Neuronal stem cell (in vitro differentiated cells): ENCODE measurements at regions not wholly inside any gene's neighbourhood (a gene's known extent, or its start where the extent isn't known, plus 50 kb on each side); places are given as distances from the start of the nearest gene placed in this dataset.
"Not testable (repeated sequence)": the region's sequence is repeated elsewhere in the genome, so short reads cannot be mapped to it uniquely, and the experiment has no call there.

ENCODE experiments used
- DNase-seq: peaks from one replicate; pipeline ENCODE4 v3.0.0-alpha.2; 2013; ENCODE audit warnings: low spot score
- H2AFZ ChIP-seq: one replicate; pipeline ENCODE4 v1.6.1; 2013; ENCODE audit warnings: mild to moderate bottlenecking, low read length, inconsistent platforms
- H2AK5ac ChIP-seq: 2 replicates; pipeline ENCODE4 v1.6.1; 2013; ENCODE audit warnings: low read depth, mild to moderate bottlenecking, inconsistent platforms, low read length, moderate library complexity, mixed read lengths
- H2BK120ac ChIP-seq: 2 replicates; pipeline ENCODE4 v1.6.1; 2013; ENCODE audit warnings: low read depth, mild to moderate bottlenecking, inconsistent platforms, low read length, moderate library complexity, mixed read lengths
- H2BK12ac ChIP-seq: one replicate; pipeline ENCODE4 v1.6.1; 2013; ENCODE audit warnings: low read length, inconsistent platforms
- H2BK15ac ChIP-seq: 2 replicates; pipeline ENCODE4 v1.6.1; 2013; ENCODE audit warnings: mild to moderate bottlenecking, low read length, inconsistent platforms, mixed read lengths
- H2BK5ac ChIP-seq: one replicate; pipeline ENCODE4 v1.6.1; 2013; ENCODE audit warnings: inconsistent platforms, mild to moderate bottlenecking, low read length, moderate library complexity
- H3K14ac ChIP-seq: one replicate; pipeline ENCODE4 v1.6.1; 2013; ENCODE audit warnings: low read length, inconsistent platforms
- H3K18ac ChIP-seq: 2 replicates; pipeline ENCODE4 v1.6.1; 2013; ENCODE audit warnings: low read length, inconsistent platforms
- H3K23ac ChIP-seq: 2 replicates; pipeline ENCODE4 v1.6.1; 2013; ENCODE audit warnings: low read depth, mild to moderate bottlenecking, mixed read lengths, low read length, inconsistent platforms; ENCODE audit not compliant: poor library complexity
- H3K27ac ChIP-seq: replicated peaks from 3 replicates; pipeline ENCODE4 v1.5.1; 2013; ENCODE audit warnings: low read length, inconsistent platforms
- H3K27me3 ChIP-seq, 3 experiments: 2 replicates each; pipeline ENCODE4 v1.6.1; 2013; ENCODE audit warnings: low read length in 3 of 3, mild to moderate bottlenecking in 2 of 3, inconsistent platforms in 1 of 3, low read depth in 1 of 3, mixed read lengths in 1 of 3, moderate library complexity in 1 of 3; ENCODE audit not compliant: control insufficient read depth in 3 of 3, insufficient read depth in 3 of 3
- H3K36me3 ChIP-seq, 2 donors: replicated peaks in 1 of 2; 2 replicates each; pipeline ENCODE4 v1.6.1; 2013; ENCODE audit warnings: low read length in 2 of 2; ENCODE audit not compliant: control insufficient read depth in 2 of 2, insufficient read depth in 2 of 2
- H3K4ac ChIP-seq: 2 replicates; pipeline ENCODE4 v1.6.1; 2013; ENCODE audit warnings: inconsistent platforms, mild to moderate bottlenecking, low read length, moderate library complexity
- H3K4me1 ChIP-seq, 2 donors: 1 replicate in 1 of 2; 2 replicates in 1 of 2; pipeline ENCODE4 v1.6.1; 2013; ENCODE audit warnings: low read length in 2 of 2, low read depth in 1 of 2; ENCODE audit not compliant: control insufficient read depth in 2 of 2, insufficient read depth in 1 of 2
- H3K4me2 ChIP-seq: one replicate; pipeline ENCODE4 v1.6.1; 2013; ENCODE audit warnings: mild to moderate bottlenecking, low read length, inconsistent platforms; ENCODE audit not compliant: insufficient read depth, poor library complexity, severe bottlenecking
- H3K4me3 ChIP-seq, 2 donors: 2 replicates each; pipeline ENCODE4 v1.5.1; 2013; ENCODE audit warnings: low read length in 2 of 2, mild to moderate bottlenecking in 2 of 2, inconsistent platforms in 1 of 2, moderate library complexity in 1 of 2
- H3K79me1 ChIP-seq: one replicate; pipeline ENCODE4 v1.6.1; 2013; ENCODE audit warnings: low read depth, mild to moderate bottlenecking, inconsistent platforms, low read length, moderate library complexity
- H3K9ac ChIP-seq: one replicate; pipeline ENCODE4 v1.6.1; 2013; ENCODE audit warnings: mild to moderate bottlenecking, low read depth, low read length, inconsistent platforms; ENCODE audit not compliant: poor library complexity
- H3K9me3 ChIP-seq, 2 donors: replicated peaks in 1 of 2; 2 replicates each; pipeline versions ENCODE3 to v1.6.1; 2013; ENCODE audit warnings: low read length in 2 of 2, mild to moderate bottlenecking in 2 of 2, inconsistent platforms in 1 of 2, low read depth in 1 of 2, mixed read lengths in 1 of 2, moderate library complexity in 1 of 2; ENCODE audit not compliant: control insufficient read depth in 2 of 2, insufficient read depth in 1 of 2
- H4K8ac ChIP-seq: one replicate; pipeline ENCODE4 v1.6.1; 2013; ENCODE audit warnings: low read depth, mild to moderate bottlenecking, inconsistent platforms, low read length, moderate library complexity
- H4K91ac ChIP-seq: one replicate; pipeline ENCODE4 v1.6.1; 2013; ENCODE audit warnings: low read length, low read depth, mild to moderate bottlenecking, inconsistent platforms; ENCODE audit not compliant: poor library complexity
- WGBS, 2 donors: extraction: QIAGEN DNeasy Blood & Tissue Kit; methylation state at CpG; one replicate each; pipeline ENCODE4 v1.1.7; 2013; ENCODE audit warnings: missing lambda C conversion rate in 2 of 2, mixed read lengths in 1 of 2; ENCODE audit not compliant: insufficient read length in 2 of 2, insufficient replicate concordance in 1 of 2; ENCODE audit errors: extremely low coverage in 2 of 2; 5-methylcytosine and 5-hydroxymethylcytosine counted together

DNA sequence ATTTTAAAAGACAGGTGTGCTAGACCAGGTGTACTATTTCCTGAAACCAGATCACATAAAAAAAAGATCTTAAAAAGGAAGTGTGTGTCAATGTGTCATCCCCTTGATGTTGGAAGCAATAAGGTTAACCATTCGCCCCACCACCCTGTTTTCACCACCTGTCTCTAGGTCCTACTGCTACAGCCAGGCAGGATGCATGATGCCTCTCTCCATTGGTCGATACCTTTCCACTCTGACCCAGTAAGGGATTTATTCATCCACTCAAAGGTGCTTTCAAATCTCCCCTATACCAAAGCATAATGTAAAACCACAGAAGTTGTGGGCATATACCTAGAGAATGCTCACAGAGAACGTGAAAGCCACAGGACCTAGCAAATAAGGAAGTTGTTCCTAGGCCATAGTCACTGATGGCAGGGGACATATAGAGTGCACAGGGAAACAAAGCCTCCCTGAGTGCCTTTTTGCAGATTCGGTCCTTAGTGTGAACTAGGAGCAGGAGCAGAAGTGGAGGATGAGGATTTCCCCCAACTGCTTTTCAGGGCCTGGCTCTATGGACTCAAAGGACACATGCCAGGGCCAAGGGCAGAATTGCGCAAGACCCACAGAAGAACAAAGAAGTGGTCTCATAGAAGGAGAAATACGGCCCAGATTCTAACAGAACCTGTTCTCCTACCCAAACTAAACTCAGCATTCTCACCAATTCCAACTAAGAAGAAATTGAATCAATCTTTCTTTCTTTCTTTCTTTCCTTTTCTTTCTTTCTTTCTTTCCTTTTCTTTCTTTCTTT, 631.5 kb upstream of the NRP1 start:
- no peak overlapping the region for H3K27ac ChIP-seq
- H3K23ac ChIP-seq, result no peak overlapping the region
- no peak overlapping the region for H4K8ac ChIP-seq
- H3K4me3 ChIP-seq, result no peak overlapping the region
- H2AFZ ChIP-seq, result no peak overlapping the region
- no CpG with 5 or more reads among the region's 6 CpGs for WGBS, 2 donors
- no peak overlapping the region for H2AK5ac ChIP-seq
- H3K79me1 ChIP-seq, result no peaks in the 10 kb centered on the region
- no peak for DNase-seq
- H3K4ac ChIP-seq, result no peak overlapping the region
- H3K4me2 ChIP-seq, result no peak overlapping the region
- H3K27me3 ChIP-seq, result no peaks in the 10 kb centered on the region
- no peak overlapping the region for H3K9ac ChIP-seq
- H3K14ac ChIP-seq, result no peak overlapping the region
- H3K9me3 ChIP-seq, result no peaks in the 10 kb centered on the region
- no peaks in the 10 kb centered on the region for H3K36me3 ChIP-seq
- H4K91ac ChIP-seq, result no peak overlapping the region
- no peak overlapping the region for H2BK12ac ChIP-seq
- H3K4me1 ChIP-seq, result no peaks in the 10 kb centered on the region
- H2BK5ac ChIP-seq, result no peak overlapping the region
- H2BK15ac ChIP-seq, result no peak overlapping the region
- H2BK120ac ChIP-seq, result no peak overlapping the region
- H3K18ac ChIP-seq, result no peak overlapping the region

DNA sequence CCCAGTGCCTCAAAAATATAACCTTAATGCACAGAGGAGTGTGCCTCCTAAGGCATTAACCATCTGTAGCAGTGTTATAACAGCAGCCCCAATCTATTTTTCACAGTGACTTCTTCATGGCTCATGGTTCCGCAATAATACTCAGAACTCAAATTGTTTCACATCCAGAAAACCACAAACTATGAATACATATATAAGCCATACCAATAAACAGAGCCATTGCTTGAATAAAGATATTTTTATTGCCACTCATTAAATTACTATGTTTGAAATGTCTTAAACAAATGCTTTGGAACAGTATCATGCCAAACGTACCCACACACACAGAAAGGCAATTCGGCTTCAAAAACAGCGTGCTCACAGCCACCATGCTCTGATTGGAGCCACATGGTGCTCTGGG, 629.3 kb upstream of the NRP1 start:
- Histone ChIP-seq H3K18ac (no peak overlapping the region), H4K8ac (no peak overlapping the region), H3K4me1 (no peaks in the 10 kb centered on the region), H3K9me3 (no peaks in the 10 kb centered on the region), H3K9ac (no peak overlapping the region), H3K79me1 (no peaks in the 10 kb centered on the region), H2BK15ac (no peak overlapping the region), H3K4me2 (no peak overlapping the region), H3K4ac (no peak overlapping the region), H4K91ac (no peak overlapping the region), H3K4me3 (no peak overlapping the region), H2BK120ac (no peak overlapping the region), H3K23ac (no peak overlapping the region), H2BK12ac (no peak overlapping the region), H2AFZ (no peak overlapping the region), H2AK5ac (no peak overlapping the region), H3K36me3 (no peaks in the 10 kb centered on the region), H3K27ac (no peak overlapping the region), H2BK5ac (no peak overlapping the region), H3K14ac (no peak overlapping the region), H3K27me3 (no peaks in the 10 kb centered on the region)
- no CpG with 5 or more reads among the region's 4 CpGs for WGBS, 2 donors
- DNase-seq, result no peak

DNA sequence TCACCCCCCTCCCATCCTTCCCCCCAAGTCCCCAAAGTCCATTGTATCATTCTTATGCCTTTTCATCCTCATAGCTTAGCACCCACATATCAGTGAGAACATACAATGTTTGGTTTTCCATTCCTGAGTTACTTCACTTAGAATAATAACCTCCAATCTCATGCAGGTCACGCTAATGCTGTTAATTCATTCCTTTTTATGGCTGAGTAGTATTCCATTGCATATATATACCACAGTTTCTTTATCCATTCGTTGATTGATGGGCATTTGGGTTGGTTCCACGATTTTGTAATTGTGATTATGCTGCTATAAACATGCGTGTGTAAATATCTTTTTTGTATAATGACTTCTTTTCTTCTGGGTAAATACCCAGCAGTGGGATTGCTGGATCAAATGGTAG, 621.9 kb upstream of the NRP1 start:
- not testable (repeated sequence) for H3K14ac ChIP-seq, H3K9me3 ChIP-seq, H2AFZ ChIP-seq, H2AK5ac ChIP-seq, H4K91ac ChIP-seq, H2BK120ac ChIP-seq, H3K27ac ChIP-seq, H2BK15ac ChIP-seq, H3K23ac ChIP-seq, H2BK12ac ChIP-seq, H3K4me1 ChIP-seq, H3K79me1 ChIP-seq, DNase-seq, H3K4me2 ChIP-seq, H4K8ac ChIP-seq, H3K4me3 ChIP-seq, H3K36me3 ChIP-seq, H3K18ac ChIP-seq, H3K9ac ChIP-seq, H3K27me3 ChIP-seq, H3K4ac ChIP-seq, H2BK5ac ChIP-seq
- WGBS, 2 donors, result no CpG with 5 or more reads among the region's 4 CpGs

DNA sequence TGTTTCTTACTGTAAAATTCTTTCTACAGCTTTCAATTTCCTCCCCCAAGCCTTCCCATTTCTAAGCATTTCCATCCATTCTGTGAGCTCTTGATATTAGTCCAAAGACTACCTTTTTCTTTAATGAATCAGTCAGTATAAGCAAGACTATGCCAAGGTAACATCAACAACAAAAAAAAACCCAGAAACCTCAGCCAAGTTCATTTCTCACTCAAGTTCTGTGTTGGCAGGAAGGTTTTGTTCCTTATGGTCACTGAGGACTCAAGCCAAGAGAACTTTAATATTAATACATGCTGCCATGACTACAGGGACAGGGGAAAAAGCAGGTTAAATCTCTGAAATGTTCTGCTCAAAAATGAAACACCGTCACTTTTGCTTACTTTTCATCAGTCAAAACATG, 621.2 kb upstream of the NRP1 start:
- Histone ChIP-seq H2BK15ac (no peak overlapping the region), H3K36me3 (no peaks in the 10 kb centered on the region), H4K8ac (no peak overlapping the region), H3K9me3 (no peaks in the 10 kb centered on the region), H3K4me3 (no peak overlapping the region), H3K79me1 (no peaks in the 10 kb centered on the region), H3K23ac (no peak overlapping the region), H3K14ac (no peak overlapping the region), H3K9ac (no peak overlapping the region), H2AFZ (no peak overlapping the region), H2BK5ac (no peak overlapping the region), H3K27me3 (no peaks in the 10 kb centered on the region), H2BK120ac (no peak overlapping the region), H3K27ac (no peak overlapping the region), H2BK12ac (no peak overlapping the region), H3K4ac (no peak overlapping the region), H3K18ac (no peak overlapping the region), H3K4me1 (no peaks in the 10 kb centered on the region), H2AK5ac (no peak overlapping the region), H3K4me2 (no peak overlapping the region), H4K91ac (no peak overlapping the region)
- no peak for DNase-seq
- no CpG with 5 or more reads among the region's 1 CpG for WGBS, 2 donors
